Peyer's patch (tissue), 4 donors: ENCODE measurements at regions not wholly inside any gene's neighbourhood (a gene's known extent, or its start where the extent isn't known, plus 50 kb on each side); places are given as distances from the start of the nearest gene placed in this dataset.

Experiments used
- DNase-seq, 3 donors: peaks; one replicate each; pipeline ENCODE4 v3.0.0-alpha.2; 2017 to 2019
- H3K27ac ChIP-seq, 4 donors: fragments of 200-600 bp; sonication (generic); one replicate each; pipeline ENCODE4 v1.5.1; 2016 to 2019
- H3K27me3 ChIP-seq, 2 donors: fragments of 200-600 bp; sonication (generic); one replicate each; pipeline ENCODE4 v1.5.1; 2019
- H3K36me3 ChIP-seq, 3 donors: fragments of 200-600 bp; sonication (generic); one replicate each; pipeline ENCODE4 v1.5.1; 2016 to 2019
- H3K4me1 ChIP-seq, 4 donors: fragments of 200-600 bp; sonication (generic); one replicate each; pipeline ENCODE4 v1.5.1; 2016 to 2019
- H3K4me3 ChIP-seq, 4 donors: fragments of 200-600 bp; sonication (generic); 1 replicate in 3 of 4; 2 replicates in 1 of 4; pipeline ENCODE4 v1.5.1; 2016 to 2019; ENCODE audit warnings: mild to moderate bottlenecking in 1 of 4
- H3K9me3 ChIP-seq, 4 donors: fragments of 200-600 bp; sonication (generic); one replicate each; pipeline ENCODE4 v1.5.1; 2016 to 2019; ENCODE audit warnings: mild to moderate bottlenecking in 1 of 4
- POLR2A ChIP-seq, 2 donors: fragments of 450-650 bp; IDR thresholded peaks; one replicate each; pipeline ENCODE4 v1.5.1; 2017; ENCODE audit warnings: antibody characterized with exemption in 2 of 2, mild to moderate bottlenecking in 2 of 2, moderate library complexity in 2 of 2
- TF ChIP-seq, protein P1 (sequence below), 6 experiments: fragments of 450-650 bp in 4 of 6; fragments of 200-600 bp in 2 of 6; sonication (generic) in 1 of 6; IDR thresholded peaks; one replicate each; pipeline ENCODE4 v1.5.1; 2017 to 2019; ENCODE audit warnings: antibody characterized with exemption in 6 of 6, mild to moderate bottlenecking in 3 of 6, moderate library complexity in 1 of 6

DNA sequence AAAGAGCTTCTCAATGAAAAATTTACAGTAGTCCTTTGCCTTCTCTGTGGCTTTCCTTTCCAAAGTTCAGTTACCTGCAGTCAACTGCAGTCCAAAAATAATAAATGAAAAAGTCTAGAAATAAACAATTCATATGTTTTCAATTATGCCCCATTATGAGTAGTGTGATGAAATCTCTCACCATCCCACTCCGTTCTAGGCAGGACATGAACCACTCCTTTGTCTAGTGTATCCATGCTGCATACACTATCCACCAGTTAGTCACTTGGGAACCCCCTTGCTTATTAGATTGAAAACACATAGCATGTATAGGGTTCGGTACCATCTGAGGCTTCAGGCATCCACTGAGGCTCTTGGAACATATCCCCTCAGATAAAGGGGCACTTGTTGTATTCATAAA, 80.6 kb upstream of the EYA4 start:
- H3K36me3 ChIP-seq: no peaks in the 10 kb centered on the region
- DNase-seq: no peak
- H3K4me1 ChIP-seq: no peaks in the 10 kb centered on the region
- no peaks in the 10 kb centered on the region for H3K9me3 ChIP-seq
- no peaks in the 10 kb centered on the region for H3K27me3 ChIP-seq
- no peak overlapping the region for H3K4me3 ChIP-seq
- TF ChIP-seq, protein P1, sequence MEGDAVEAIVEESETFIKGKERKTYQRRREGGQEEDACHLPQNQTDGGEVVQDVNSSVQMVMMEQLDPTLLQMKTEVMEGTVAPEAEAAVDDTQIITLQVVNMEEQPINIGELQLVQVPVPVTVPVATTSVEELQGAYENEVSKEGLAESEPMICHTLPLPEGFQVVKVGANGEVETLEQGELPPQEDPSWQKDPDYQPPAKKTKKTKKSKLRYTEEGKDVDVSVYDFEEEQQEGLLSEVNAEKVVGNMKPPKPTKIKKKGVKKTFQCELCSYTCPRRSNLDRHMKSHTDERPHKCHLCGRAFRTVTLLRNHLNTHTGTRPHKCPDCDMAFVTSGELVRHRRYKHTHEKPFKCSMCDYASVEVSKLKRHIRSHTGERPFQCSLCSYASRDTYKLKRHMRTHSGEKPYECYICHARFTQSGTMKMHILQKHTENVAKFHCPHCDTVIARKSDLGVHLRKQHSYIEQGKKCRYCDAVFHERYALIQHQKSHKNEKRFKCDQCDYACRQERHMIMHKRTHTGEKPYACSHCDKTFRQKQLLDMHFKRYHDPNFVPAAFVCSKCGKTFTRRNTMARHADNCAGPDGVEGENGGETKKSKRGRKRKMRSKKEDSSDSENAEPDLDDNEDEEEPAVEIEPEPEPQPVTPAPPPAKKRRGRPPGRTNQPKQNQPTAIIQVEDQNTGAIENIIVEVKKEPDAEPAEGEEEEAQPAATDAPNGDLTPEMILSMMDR (IDR thresholded peaks at IDR 0.05): no peak
- TF ChIP-seq POLR2A (IDR thresholded peaks at IDR 0.05): no peak
- H3K27ac ChIP-seq: no peak overlapping the region

- H3K4me1 ChIP-seq: no peaks in the 10 kb centered on the region
- no peak for DNase-seq
These were observed 75.9 kb upstream of the EYA4 start for GRCh38 chr6:133165235-133165634.

GRCh38 chr6:133166766-133167165, 74.4 kb upstream of the EYA4 start:
- H3K9me3 ChIP-seq: no peaks in the 10 kb centered on the region
- H3K36me3 ChIP-seq: no peaks in the 10 kb centered on the region
- no peak for DNase-seq
- TF ChIP-seq POLR2A (IDR thresholded peaks at IDR 0.05): no peak
- TF ChIP-seq, protein P1 (IDR thresholded peaks at IDR 0.05): no peak
- no peak overlapping the region for H3K4me3 ChIP-seq
- no peaks in the 10 kb centered on the region for H3K4me1 ChIP-seq
- no peak overlapping the region for H3K27ac ChIP-seq
- H3K27me3 ChIP-seq: no peaks in the 10 kb centered on the region

More at GRCh38 chr6:133165235-133165634, 75.9 kb upstream of the EYA4 start:
- Histone ChIP-seq H3K27me3 (no peaks in the 10 kb centered on the region), H3K9me3 (no peaks in the 10 kb centered on the region), H3K4me3 (no peak overlapping the region), H3K36me3 (no peaks in the 10 kb centered on the region), H3K27ac (no peak overlapping the region)
- TF ChIP-seq, protein P1 (IDR thresholded peaks at IDR 0.05): no peak
- TF ChIP-seq POLR2A (IDR thresholded peaks at IDR 0.05): no peak

GRCh38 chr6:133169901-133170300, 71.3 kb upstream of the EYA4 start:
- no peak for DNase-seq
- Histone ChIP-seq H3K4me3 (no peak overlapping the region), H3K9me3 (no peaks in the 10 kb centered on the region), H3K4me1 (no peaks in the 10 kb centered on the region), H3K27ac (no peak overlapping the region), H3K27me3 (no peaks in the 10 kb centered on the region), H3K36me3 (no peaks in the 10 kb centered on the region)
- TF ChIP-seq, protein P1 (IDR thresholded peaks at IDR 0.05): no peak
- TF ChIP-seq POLR2A (IDR thresholded peaks at IDR 0.05): no peak

- DNase-seq: no peak
- H3K36me3 ChIP-seq: no peaks in the 10 kb centered on the region
- no peaks in the 10 kb centered on the region for H3K9me3 ChIP-seq
- H3K27me3 ChIP-seq: no peaks in the 10 kb centered on the region
- TF ChIP-seq, protein P1 (IDR thresholded peaks at IDR 0.05): no peak
- TF ChIP-seq POLR2A (IDR thresholded peaks at IDR 0.05): no peak
- H3K4me3 ChIP-seq: no peak overlapping the region
- H3K27ac ChIP-seq: no peak overlapping the region
- H3K4me1 ChIP-seq: no peaks in the 10 kb centered on the region
These were observed 70.6 kb upstream of the EYA4 start for GRCh38 chr6:133170602-133171001.

GRCh38 chr6:133171989-133172604, 69.1 kb upstream of the EYA4 start:
- Histone ChIP-seq H3K27ac (no peak overlapping the region), H3K27me3 (no peaks in the 10 kb centered on the region), H3K36me3 (no peaks in the 10 kb centered on the region), H3K9me3 (no peaks in the 10 kb centered on the region), H3K4me1 (no peaks in the 10 kb centered on the region), H3K4me3 (no peak overlapping the region)
- DNase-seq: no peak
- TF ChIP-seq, protein P1 (IDR thresholded peaks at IDR 0.05): no peak
- TF ChIP-seq POLR2A (IDR thresholded peaks at IDR 0.05): no peak
